ENCODE measurements at regions not wholly inside any gene's neighbourhood (a gene's known extent, or its start where the extent isn't known, plus 50 kb on each side); places are given as distances from the start of the nearest gene placed in this dataset.
"Not testable (repeated sequence)": the region's sequence is repeated elsewhere in the genome, so short reads cannot be mapped to it uniquely, and the experiment has no call there.

GRCh38 chr4:95779447-95779846, 60.4 kb upstream of the PDHA2 start:
- DNase-seq (ENCODE audit: low read depth, low spot score), result no peak

GRCh38 chr4:95778666-95779065, 61.2 kb upstream of the PDHA2 start:
- DNase-seq (ENCODE audit: low read depth, low spot score), result no peak

- DNase-seq (ENCODE audit: low read depth, low spot score), result not testable (repeated sequence)
Observed at GRCh38 chr4:95770605-95771004, 69.3 kb upstream of the PDHA2 start.

DNA sequence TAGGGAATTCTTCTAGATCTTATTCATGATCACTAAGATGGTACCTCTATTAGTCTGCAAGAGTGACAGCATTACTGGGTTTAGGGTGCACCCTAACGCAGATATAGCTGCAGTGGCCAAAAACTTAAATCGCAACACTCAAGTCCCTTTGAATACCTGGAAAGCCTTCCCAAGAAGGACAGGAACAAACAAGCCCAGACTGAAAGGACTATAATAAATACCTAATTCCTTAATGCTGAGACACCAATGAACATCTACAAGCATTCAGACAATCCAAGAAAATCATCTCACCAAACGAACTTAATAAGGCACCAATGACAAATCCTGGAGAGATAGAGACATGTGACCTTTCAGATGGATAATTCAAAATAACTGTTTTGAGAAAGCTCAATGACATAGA, 74.9 kb upstream of the PDHA2 start:
- DNase-seq (ENCODE audit: low read depth, low spot score), result no peak

GRCh38 chr4:95761871-95762270, 78.0 kb upstream of the PDHA2 start:
- DNase-seq (ENCODE audit: low read depth, low spot score), result no peak

GRCh38 chr4:95761426-95761825, 78.5 kb upstream of the PDHA2 start:
- peak; percentile 51 for DNase-seq (ENCODE audit: low read depth, low spot score)

GRCh38 chr4:95760646-95761045, 79.2 kb upstream of the PDHA2 start:
- DNase-seq (ENCODE audit: low read depth, low spot score), result not testable (repeated sequence)

DNA sequence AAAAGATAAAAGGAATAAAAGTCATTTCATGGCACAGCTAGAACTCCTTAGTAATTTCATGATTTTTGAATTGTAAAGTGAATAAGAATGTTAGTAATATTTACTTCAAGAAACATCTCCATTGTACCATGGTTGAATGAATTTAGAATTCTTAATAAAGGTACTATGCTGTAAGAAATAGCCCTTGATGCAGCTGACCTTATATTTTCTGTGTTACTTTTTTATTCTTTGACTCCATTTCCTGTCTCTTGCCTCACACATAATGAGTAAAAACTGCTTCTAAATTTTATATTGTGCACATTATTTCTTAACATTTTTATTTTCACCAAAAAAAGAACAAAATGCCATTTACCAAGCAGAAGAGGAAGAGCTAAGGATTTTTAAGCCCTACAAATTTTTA, 81.9 kb upstream of the PDHA2 start:
- no peak for DNase-seq (ENCODE audit: low read depth, low spot score)

DNA sequence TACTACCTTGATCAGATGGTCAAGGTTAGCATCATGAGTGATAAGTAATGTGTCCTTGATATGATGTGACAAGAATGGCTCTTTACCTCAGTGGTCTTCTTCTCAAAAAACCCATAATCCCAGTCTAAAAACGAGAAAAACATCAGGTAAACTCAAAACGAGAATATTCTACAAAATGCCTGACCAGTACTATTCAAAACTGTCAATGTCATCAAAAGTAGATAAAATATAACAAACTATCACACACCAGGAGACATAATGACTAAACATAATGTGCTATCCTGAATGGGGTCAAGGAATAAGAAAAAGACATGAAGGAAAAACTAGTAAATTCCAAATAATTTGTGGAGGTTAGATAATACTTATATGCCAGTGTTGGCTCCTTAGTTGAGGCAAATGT, 85.2 kb upstream of the PDHA2 start:
- no peak for DNase-seq (ENCODE audit: low read depth, low spot score)

DNA sequence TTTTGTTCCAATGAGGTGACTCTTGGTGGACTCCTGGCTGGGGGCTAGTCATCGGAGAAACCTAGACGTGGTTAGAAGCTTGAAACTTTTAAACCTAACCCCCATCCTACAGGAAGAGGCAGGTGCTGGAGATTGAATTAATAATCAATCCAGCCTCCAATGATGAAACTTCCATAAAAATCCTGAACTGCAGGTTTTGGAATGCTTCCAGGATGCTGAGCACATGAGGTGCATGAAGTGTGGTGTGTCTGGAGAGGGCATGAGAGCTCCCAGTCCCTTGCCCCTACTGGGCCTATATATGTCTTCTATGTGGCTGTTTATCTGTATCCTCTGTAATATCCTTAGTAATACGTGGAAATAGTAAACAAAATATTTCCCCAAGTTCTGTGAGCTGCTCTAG, 90.7 kb upstream of the PDHA2 start:
- no peak for DNase-seq (ENCODE audit: low read depth, low spot score)

DNA sequence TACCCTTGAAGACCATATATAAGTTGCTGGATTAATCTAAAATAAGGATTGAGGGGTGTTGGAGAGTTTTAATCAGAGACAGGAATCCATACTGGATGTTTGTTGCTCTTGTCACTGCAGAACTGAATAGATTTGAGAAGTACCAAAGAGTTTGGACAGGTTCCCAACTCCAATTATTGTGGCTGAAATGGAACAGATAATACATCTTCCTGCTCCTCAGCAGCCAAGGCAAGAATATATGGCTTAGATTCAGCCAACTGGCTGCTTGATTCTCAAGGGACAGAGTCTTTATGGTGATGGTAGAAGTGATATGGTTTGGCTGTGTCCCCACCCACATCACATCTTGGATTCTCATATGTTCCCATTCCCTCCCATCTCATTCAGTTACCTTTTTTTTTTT, 97.0 kb upstream of the PDHA2 start:
- DNase-seq (ENCODE audit: low read depth, low spot score), result no peak

DNA sequence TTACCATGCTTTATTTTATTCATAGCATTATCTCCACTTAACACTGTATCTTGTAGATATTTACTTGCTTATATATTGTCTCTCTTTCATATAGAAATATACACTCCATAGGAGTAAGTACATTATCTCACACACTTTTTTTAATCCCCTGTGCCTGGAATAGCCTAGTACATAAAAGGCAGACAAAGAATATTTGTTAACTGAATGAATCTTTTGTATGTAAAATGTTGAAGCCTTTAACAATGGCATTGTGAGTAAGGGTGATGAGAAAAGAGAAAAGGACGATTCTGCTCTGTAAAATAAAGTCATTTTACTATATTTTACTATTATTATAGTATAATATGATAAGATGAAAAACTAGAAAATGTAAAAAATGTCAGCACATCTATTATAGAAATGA, 97.7 kb upstream of the PDHA2 start:
- no peak for DNase-seq (ENCODE audit: low read depth, low spot score)

GRCh38 chr4:95732061-95732460, 107.8 kb upstream of the PDHA2 start:
- no peak for DNase-seq (ENCODE audit: low read depth, low spot score)

GRCh38 chr4:95729596-95729995, 110.3 kb upstream of the PDHA2 start:
- DNase-seq (ENCODE audit: low read depth, low spot score), result no peak

DNA sequence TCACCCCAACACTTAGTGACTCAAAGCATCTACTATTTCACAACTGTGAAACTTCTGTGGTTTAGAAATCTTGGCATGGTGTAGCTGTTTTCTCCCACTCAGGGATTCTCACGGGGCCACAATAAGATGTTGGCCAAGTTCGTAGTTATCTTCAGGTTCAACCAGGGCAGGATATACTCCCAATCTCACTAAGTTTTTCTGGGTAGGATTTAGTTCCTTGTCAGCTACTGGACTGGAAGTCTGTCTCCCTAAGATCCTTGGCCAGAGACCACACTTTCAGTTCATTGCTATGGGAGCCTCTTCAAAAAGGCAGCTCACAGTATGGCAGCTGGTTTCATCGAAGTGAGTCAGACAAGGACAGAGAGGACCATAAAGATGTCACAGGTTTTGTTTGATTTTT, 111.7 kb upstream of the PDHA2 start:
- no peak for DNase-seq (ENCODE audit: low read depth, low spot score)

DNA sequence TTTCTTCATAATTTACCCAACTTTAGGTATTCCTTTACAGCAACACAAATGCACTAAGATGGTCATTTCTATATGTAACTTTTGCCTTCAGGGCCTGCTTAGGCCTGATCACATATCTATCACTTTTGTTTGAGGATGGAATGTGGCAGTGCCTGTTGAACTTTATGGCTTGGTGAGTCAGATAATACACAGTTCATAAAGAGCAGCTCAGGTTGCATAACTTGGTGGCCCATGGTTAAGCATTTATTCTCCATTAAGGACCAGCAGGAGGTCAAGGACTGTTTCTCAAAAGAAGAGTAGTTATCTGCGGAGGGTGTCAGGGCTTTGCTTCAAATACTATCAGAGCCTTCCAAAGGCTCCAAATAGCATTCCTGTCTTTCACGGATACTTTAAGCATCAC, 124.1 kb upstream of the PDHA2 start:
- DNase-seq (ENCODE audit: low read depth, low spot score), result no peak

DNA sequence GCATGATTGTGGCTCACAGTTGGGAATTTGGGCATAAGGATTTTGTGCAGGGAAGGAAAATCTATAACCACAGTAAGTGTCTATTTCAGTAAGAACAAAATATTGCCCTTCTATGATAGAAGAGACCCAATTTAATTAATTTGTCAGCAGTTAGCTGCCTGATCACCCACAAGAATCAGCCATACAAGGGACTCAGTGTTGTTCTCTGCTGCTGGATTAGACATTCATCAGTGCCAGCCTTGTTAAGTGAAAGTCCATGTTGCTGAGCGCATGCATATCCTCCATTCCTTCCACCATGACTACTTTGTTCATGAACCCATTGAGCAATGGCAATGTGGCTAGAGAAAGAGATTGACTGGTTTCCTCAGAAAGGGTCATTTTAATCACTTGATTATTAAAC, 125.3 kb upstream of the PDHA2 start:
- DNase-seq (ENCODE audit: low read depth, low spot score), result no peak

- no peak for DNase-seq (ENCODE audit: low read depth, low spot score)
Observed at GRCh38 chr4:95705323-95705722, 134.6 kb upstream of the PDHA2 start.

DNA sequence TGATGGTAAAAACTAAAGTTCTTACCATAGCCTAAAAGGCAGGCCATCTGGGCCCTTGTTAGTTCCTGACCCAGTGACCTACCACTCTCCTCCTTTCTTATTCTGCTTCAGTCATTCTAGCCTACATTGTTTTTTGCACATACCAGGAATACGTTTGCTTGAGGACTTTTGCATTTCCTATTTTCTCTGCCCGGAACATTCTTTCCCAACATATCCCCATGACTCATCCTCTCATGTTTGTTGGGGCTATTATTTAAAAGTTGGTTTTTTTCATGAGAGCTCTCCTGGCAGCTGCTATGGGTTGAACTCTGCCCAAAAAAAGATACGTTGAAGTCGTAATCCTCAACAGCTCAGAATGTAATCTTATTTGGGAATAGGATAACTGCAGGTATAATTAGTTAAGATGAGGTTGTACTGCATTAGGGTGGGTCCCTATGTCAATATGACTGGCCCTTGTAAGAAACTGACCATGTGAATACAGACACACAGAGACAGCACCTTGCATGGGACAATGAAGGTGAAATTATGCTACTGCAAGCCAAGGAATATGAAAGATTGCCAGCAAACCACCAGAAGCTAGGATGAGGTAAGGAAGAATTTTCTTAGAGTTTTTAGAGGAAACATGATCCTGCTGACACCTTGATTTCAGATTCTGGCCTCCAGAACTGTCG, 138.3 kb upstream of the PDHA2 start:
- DNase-seq (ENCODE audit: low read depth, low spot score), result peak; percentile 76

GRCh38 chr4:95694411-95694810, 145.5 kb upstream of the PDHA2 start:
- peak; percentile 37 for DNase-seq (ENCODE audit: low read depth, low spot score)

DNA sequence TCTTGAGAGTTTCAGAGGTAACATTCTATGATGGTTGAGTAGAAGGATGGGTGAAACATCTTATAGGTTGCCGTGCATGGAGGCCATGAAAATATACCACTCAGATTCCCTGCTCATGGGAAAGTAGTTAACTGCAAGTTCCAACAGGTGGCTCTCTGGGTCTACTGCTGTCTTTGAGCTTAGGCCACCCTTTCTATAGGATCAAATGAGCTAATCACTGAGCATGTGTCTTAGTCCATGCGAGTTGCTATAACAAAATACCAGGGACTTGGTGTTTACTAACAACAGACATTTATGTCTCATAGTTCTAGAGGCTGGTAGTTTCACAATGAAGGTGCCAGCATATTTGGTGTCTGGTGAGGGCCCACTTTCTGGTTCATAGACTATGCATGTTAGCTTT, 144.8 kb upstream of the UNC5C start:
- peak; percentile 32 for DNase-seq (ENCODE audit: low read depth, low spot score)

- no peak for DNase-seq (ENCODE audit: low read depth, low spot score)
Observed at GRCh38 chr4:95676190-95676589, 127.4 kb upstream of the UNC5C start.

DNA sequence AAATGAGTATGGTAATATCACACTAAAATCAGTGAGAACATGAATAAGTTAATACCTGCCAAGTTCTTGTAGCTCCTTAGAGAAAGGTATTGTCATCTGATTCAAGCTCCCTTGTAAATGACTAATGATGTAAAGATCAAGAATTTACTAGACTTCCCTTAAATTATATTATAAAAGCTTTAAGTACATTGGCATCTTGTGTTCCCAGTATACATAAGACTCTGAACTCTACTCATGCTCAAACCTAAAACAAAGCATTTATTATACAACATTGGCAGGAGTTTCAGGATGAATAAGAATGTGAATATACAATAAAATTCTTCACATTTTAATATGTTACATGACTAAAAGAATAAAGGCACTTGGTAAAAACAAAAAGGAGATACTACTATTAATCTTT, 126.8 kb upstream of the UNC5C start:
- DNase-seq (ENCODE audit: low read depth, low spot score), result no peak

DNA sequence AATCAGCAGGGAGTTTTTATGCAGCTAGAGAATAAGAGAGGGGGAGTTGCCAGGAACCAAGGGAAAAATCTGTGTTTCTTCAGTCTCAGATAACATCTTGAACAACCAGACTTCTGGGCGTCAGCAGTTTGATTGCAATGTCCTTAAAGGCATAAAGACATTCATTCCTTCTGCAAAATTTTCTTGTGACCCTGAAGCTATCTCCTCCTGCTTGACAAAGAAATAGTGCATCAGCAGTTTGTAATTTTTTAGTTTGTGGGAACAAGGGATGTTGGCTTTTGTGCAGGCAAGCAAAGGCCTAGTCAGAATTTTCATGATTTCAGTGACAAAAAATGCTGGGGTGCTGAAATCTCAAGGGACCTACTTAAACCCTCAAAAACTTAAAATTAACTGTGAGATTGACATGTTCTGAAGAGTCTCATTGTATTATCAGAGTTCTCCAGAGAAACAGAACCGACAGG, 125.8 kb upstream of the UNC5C start:
- DNase-seq (ENCODE audit: low read depth, low spot score), result no peak
